ENCODE measurements at regions not wholly inside any gene's neighbourhood (a gene's known extent, or its start where the extent isn't known, plus 50 kb on each side); places are given as distances from the start of the nearest gene placed in this dataset.
"Not testable (repeated sequence)": the region's sequence is repeated elsewhere in the genome, so short reads cannot be mapped to it uniquely, and the experiment has no call there.

- H3K4me1 ChIP-seq; H3K27me3 ChIP-seq; H3K36me3 ChIP-seq; H3K9me3 ChIP-seq; intact Hi-C loops (cut with DNase I); H3K27ac ChIP-seq; H3K4me3 ChIP-seq; ATAC-seq: not testable (repeated sequence)
- DNase-seq: peak in 1 of 4 donors; percentile 75
These were observed 102.9 kb downstream of the TMEM121 start for GRCh38 chr14:105629091-105629885.

GRCh38 chr14:105629886-105630215, 103.5 kb downstream of the TMEM121 start:
- no peak overlapping the region for H3K27ac ChIP-seq
- H3K36me3 ChIP-seq: no peaks in the 10 kb centered on the region
- H3K27me3 ChIP-seq: no peaks in the 10 kb centered on the region
- ATAC-seq (no peak), DNase-seq (no peak)
- H3K9me3 ChIP-seq: peaks cover 0 to 9% of the 10 kb centered on the region in 2 donors
- intact Hi-C loops (cut with DNase I): no loop called here
- TF ChIP-seq, protein P1, sequence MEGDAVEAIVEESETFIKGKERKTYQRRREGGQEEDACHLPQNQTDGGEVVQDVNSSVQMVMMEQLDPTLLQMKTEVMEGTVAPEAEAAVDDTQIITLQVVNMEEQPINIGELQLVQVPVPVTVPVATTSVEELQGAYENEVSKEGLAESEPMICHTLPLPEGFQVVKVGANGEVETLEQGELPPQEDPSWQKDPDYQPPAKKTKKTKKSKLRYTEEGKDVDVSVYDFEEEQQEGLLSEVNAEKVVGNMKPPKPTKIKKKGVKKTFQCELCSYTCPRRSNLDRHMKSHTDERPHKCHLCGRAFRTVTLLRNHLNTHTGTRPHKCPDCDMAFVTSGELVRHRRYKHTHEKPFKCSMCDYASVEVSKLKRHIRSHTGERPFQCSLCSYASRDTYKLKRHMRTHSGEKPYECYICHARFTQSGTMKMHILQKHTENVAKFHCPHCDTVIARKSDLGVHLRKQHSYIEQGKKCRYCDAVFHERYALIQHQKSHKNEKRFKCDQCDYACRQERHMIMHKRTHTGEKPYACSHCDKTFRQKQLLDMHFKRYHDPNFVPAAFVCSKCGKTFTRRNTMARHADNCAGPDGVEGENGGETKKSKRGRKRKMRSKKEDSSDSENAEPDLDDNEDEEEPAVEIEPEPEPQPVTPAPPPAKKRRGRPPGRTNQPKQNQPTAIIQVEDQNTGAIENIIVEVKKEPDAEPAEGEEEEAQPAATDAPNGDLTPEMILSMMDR (IDR thresholded peaks at IDR 0.05): no peak
- no peaks in the 10 kb centered on the region for H3K4me1 ChIP-seq
- H3K4me3 ChIP-seq: no peak overlapping the region

DNA sequence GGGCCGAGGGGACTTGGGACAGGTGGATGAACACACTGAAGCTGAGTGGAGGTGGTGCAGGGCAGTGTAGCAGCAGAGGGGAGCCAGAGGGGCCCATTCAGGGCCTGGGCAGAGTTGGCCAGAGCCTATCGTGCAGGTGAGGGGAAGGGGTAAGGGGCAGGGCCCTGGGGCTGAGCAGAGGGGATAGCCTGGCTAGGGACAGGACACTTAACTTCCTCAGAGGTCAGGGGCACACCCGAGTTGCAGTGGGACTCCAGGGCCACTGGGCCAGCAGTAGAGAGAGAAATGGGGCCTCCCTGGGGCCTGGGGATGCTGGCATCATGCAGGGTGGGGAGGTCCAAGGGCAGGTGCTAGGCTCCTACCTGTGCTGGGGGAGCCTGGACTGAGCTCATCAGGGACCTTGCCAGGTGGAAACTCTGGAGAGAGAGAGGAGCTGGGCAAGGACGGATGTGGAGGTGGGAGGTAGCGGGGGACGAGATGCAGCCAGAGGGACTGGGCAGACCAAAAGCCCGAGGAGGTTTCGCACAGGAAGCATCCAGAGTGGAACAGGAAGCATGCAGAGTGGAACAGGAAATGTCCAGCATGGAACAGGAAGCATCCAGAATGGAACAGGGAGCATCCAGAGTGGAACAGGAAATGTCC, 104.0 kb downstream of the TMEM121 start:
- not testable (repeated sequence) for ATAC-seq

DNA sequence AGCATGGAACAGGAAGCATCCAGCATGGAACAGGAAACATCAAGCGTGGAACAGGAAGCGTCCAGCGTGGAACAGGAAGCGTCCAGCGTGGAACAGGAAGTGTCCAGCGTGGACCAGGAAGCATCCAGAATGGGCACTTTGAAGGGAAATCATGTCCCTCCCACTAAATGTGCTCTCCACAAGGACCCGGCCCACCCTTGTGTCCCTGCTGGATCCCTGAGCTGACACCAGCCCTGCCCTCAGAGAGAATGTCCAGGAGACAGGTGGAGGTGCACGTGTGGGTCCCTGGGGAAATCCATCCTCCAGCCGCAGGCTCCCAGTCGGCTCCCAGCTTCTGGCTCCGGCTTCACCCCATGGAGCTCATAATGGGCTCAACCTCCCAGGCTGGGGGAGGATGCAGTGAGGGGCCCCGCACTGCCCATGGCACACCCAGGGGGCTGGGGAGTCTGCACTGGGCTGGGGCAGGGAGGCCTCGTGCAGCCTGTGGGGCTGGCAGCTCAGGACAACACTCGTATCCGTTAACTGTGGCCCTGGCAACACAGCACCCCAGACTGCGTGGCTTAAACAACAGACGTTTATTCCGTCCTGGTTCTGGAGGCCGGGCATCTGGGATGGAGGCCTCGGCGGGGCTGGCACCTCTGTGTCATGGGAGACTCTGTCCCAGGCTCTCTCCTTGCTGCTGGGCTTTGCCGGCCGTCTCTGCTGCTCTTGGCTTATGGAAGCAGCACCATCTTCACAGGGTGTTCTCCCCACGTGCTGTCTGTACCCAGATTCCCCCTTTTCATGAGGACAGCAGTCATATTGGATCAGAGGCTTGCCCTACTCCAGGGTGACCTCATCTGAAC, 104.8 kb downstream of the TMEM121 start:
- H3K27ac ChIP-seq; H3K4me1 ChIP-seq; H3K27me3 ChIP-seq; H3K36me3 ChIP-seq; intact Hi-C loops (cut with DNase I); ATAC-seq; H3K9me3 ChIP-seq; H3K4me3 ChIP-seq: not testable (repeated sequence)
- DNase-seq: peak in 1 of 4 donors; percentile 82

More for the DNA sequence above, 104.0 kb downstream of the TMEM121 start:
- H3K4me1 ChIP-seq; H3K27ac ChIP-seq; H3K36me3 ChIP-seq; H3K27me3 ChIP-seq; intact Hi-C loops (cut with DNase I); H3K9me3 ChIP-seq; H3K4me3 ChIP-seq: not testable (repeated sequence)
- DNase-seq: peak in 1 of 4 donors; percentile 58

- H3K4me3 ChIP-seq: no peak overlapping the region
- no peaks in the 10 kb centered on the region for H3K27me3 ChIP-seq
- H3K9me3 ChIP-seq: peaks cover 0 to 9% of the 10 kb centered on the region in 2 donors
- intact Hi-C loops (cut with DNase I): no loop called here
- DNase-seq (peak in 1 of 4 donors; percentile 65), ATAC-seq (no peak)
- TF ChIP-seq, protein P1 (IDR thresholded peaks at IDR 0.05): no peak
- no peaks in the 10 kb centered on the region for H3K4me1 ChIP-seq
- H3K36me3 ChIP-seq: no peaks in the 10 kb centered on the region
- no peak overlapping the region for H3K27ac ChIP-seq
These were observed 105.6 kb downstream of the TMEM121 start for GRCh38 chr14:105632010-105632409.

- H3K4me3 ChIP-seq; DNase-seq; intact Hi-C loops (cut with DNase I); H3K27me3 ChIP-seq; H3K36me3 ChIP-seq; H3K4me1 ChIP-seq; ATAC-seq; H3K9me3 ChIP-seq; H3K27ac ChIP-seq: not testable (repeated sequence)
These were observed 107.2 kb downstream of the TMEM121 start for GRCh38 chr14:105633596-105633995.

GRCh38 chr14:105635560-105635959, 109.2 kb downstream of the TMEM121 start:
- no peaks in the 10 kb centered on the region for H3K4me1 ChIP-seq
- TF ChIP-seq, protein P1 (IDR thresholded peaks at IDR 0.05): no peak
- H3K9me3 ChIP-seq: peaks cover 0 to 9% of the 10 kb centered on the region in 2 donors
- no peaks in the 10 kb centered on the region for H3K36me3 ChIP-seq
- no peak overlapping the region for H3K27ac ChIP-seq
- ATAC-seq (no peak), DNase-seq (no peak)
- intact Hi-C loops (cut with DNase I): no loop called here
- H3K27me3 ChIP-seq: no peaks in the 10 kb centered on the region
- no peak overlapping the region for H3K4me3 ChIP-seq

DNA sequence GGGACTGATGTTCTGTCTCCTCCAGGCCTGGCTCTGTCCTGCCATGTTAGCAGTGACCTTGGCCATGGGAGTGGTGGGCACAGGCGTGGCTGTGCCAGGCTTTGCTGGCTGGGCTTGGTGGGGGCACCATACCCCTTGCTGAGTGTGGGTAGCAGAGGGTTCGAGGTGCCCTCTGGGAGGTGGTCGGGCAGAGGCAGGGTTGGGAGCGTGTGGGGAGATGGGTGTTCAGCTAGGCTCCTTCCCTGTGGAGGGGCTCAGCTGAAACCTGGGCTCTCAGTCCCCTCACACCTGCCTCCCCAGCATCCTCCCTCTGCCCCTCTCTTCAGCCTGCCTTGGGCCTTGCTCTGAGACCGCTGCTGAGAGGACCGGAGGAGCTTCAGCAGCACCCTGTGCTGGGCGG, 109.6 kb downstream of the TMEM121 start:
- ATAC-seq: not testable (repeated sequence)

More for the DNA sequence above, 109.6 kb downstream of the TMEM121 start:
- H3K4me3 ChIP-seq; H3K27ac ChIP-seq; H3K4me1 ChIP-seq; intact Hi-C loops (cut with DNase I); H3K27me3 ChIP-seq; H3K36me3 ChIP-seq; DNase-seq; H3K9me3 ChIP-seq: not testable (repeated sequence)

Measured in left lung (tissue), 4 donors.